Fibroblast of villous mesenchyme (primary cell): ENCODE measurements at regions not wholly inside any gene's neighbourhood (a gene's known extent, or its start where the extent isn't known, plus 50 kb on each side); places are given as distances from the start of the nearest gene placed in this dataset.
"Not testable (repeated sequence)": the region's sequence is repeated elsewhere in the genome, so short reads cannot be mapped to it uniquely, and the experiment has no call there.

Experiments
- DNase-seq: peaks from one replicate; pipeline ENCODE4 v3.0.0-alpha.2; 2010; ENCODE audit warnings: low read depth
- H3K4me3 ChIP-seq: 2 replicates; pipeline ENCODE4 v1.5.1; 2011; ENCODE audit warnings: low read depth, mild to moderate bottlenecking, low read length
- TF ChIP-seq, protein P1 (sequence below): IDR thresholded peaks from 2 replicates; pipeline ENCODE4 v1.5.1; 2012; ENCODE audit warnings: low read depth, mild to moderate bottlenecking, low read length; ENCODE audit not compliant: insufficient read depth

GRCh38 chr1:5727871-5728643 is 264.2 kb downstream of the NPHP4 start:
- H3K4me3 ChIP-seq: no peak overlapping the region
- no peak for DNase-seq
- TF ChIP-seq, protein P1, sequence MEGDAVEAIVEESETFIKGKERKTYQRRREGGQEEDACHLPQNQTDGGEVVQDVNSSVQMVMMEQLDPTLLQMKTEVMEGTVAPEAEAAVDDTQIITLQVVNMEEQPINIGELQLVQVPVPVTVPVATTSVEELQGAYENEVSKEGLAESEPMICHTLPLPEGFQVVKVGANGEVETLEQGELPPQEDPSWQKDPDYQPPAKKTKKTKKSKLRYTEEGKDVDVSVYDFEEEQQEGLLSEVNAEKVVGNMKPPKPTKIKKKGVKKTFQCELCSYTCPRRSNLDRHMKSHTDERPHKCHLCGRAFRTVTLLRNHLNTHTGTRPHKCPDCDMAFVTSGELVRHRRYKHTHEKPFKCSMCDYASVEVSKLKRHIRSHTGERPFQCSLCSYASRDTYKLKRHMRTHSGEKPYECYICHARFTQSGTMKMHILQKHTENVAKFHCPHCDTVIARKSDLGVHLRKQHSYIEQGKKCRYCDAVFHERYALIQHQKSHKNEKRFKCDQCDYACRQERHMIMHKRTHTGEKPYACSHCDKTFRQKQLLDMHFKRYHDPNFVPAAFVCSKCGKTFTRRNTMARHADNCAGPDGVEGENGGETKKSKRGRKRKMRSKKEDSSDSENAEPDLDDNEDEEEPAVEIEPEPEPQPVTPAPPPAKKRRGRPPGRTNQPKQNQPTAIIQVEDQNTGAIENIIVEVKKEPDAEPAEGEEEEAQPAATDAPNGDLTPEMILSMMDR: no peak

DNA sequence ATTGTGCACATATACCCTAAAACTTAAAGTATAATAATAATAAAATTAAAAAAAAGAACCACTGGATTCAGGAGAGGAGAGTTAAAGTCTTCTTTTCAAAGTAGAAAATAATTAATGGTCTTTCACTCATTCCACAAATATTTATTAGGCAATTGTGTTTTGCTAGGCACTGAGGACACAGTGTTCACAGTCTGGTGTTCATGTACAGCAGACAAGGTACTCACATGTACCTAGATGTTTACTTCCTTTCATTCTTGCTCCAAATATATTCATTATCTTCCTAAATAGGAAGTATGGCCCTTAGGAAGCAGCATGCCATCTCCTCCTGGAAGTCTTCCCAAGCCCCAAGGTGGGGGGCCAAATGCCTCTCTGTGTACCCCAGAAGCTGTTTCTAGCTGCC is 265.0 kb downstream of the NPHP4 start:
- H3K4me3 ChIP-seq: no peak overlapping the region

GRCh38 chr1:5726586-5727184 is 265.5 kb downstream of the NPHP4 start:
- not testable (repeated sequence) for DNase-seq

More for the DNA sequence above, 265.0 kb downstream of the NPHP4 start:
- TF ChIP-seq, protein P1: no peak
- no peak for DNase-seq

DNA sequence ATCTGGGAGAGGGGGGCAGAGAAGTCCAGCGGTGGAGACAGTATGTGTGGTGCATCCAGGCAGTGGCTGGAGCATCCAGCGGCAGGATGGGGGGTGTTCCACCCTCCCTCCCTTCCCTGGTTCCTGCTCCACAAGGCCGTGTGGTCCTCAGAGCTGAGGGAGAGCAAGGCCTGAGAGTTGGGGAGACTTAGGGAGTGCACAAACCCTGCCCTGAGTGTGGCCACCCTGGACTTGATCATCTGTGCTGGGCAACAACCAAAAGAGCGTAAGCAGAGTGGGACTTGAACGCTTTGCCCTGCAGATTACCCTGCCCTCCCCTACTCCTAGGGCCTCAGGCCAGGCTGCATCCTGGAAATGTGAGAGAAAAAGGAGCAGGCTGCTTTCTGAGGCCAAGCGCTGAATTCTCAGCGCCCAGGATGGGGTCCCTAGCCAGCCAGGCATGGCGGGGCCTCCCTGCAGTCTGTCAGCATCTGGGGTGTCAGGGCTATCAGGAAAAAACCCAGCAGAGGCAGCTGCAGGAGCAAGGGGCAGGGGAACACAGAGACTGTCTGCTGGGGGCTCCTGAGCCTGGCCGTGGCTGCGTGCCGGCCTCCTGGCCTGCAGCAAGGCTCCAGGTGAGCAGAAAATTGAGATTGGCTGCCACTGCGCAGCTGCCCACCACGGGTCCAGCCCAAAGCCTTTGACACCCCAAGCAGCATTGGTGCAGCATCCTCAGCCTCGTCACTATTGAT is 266.2 kb downstream of the NPHP4 start:
- H3K4me3 ChIP-seq: no peak overlapping the region
- no peak for DNase-seq
- TF ChIP-seq, protein P1: no peak

More at GRCh38 chr1:5726586-5727184, 265.5 kb downstream of the NPHP4 start:
- not testable (repeated sequence) for H3K4me3 ChIP-seq

DNA sequence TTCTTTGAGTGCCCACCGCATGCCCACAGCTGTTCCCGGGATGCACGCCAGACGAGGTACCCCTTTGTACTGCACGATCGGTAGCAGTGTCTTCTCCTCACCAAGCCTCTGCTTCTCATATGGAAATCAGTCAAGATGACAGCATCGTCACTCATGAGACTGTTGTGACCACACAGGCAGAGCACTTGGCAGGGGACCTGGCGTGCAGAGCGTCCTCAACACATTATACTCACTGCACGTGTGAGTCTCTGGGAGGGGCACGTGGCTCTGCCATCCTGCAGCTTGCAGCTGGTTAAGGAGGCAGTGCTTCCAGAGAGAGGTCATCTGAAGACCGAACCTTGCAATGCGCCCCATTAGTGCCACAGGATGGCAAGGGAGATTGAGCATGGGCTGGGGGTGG is 266.8 kb downstream of the NPHP4 start:
- TF ChIP-seq, protein P1: no peak
- H3K4me3 ChIP-seq: no peak overlapping the region
- DNase-seq: no peak

DNA sequence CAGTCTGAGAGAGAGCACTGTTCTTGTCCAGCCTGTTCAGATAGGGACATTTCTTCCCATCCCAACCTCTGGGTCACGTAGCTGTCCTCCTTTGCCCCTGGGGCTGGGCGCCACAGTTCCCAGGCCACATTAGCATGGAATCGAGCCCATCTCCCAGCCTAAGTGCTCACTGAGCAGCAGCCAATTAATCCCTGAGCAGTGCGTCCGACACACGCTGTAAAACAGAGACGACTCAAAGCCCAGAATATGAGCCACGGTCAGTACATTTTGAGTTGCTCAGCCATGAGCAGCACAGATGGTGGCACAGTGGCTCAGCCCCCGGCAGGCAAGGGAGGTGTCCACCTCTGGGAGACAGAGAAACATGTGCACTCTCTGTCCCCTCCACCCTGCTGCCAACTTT is 267.4 kb downstream of the NPHP4 start:
- DNase-seq: no peak

More for the DNA sequence above, 267.4 kb downstream of the NPHP4 start:
- H3K4me3 ChIP-seq: no peak overlapping the region
- TF ChIP-seq, protein P1: no peak
